GM23338 (cell line): ENCODE measurements at regions not wholly inside any gene's neighbourhood (a gene's known extent, or its start where the extent isn't known, plus 50 kb on each side); places are given as distances from the start of the nearest gene placed in this dataset.
A peak's percentile ranks its signal among the peaks of the same experiment; 100 is the strongest.

Experiments
- ATAC-seq: fragments of 200-7000 bp; cut with Tn5 transposase; 3 replicates; pipeline ENCODE4 v1.9.1; 2020
- DNase-seq: peaks from one replicate; pipeline ENCODE4 v3.0.0-alpha.2; 2015; ENCODE audit warnings: low spot score
- H2AFZ ChIP-seq: fragments of 200-600 bp; sonication (generic); 2 replicates; pipeline ENCODE4 v1.8.0; 2016; ENCODE audit warnings: antibody characterized with exemption, mild to moderate bottlenecking, moderate library complexity
- H3F3A ChIP-seq: fragments of 200-600 bp; sonication (generic); replicated peaks from 2 replicates; pipeline ENCODE4 v1.8.0; 2017; ENCODE audit warnings: antibody characterized with exemption, mixed run types, low read depth
- H3K27ac ChIP-seq: fragments of 200-600 bp; sonication (generic); 2 replicates; pipeline ENCODE4 v1.6.1; 2016; ENCODE audit warnings: low read depth
- H3K27me3 ChIP-seq: fragments of 200-600 bp; sonication (generic); 2 replicates; pipeline ENCODE4 v1.8.0; 2016; ENCODE audit warnings: mild to moderate bottlenecking, mixed run types, moderate library complexity; ENCODE audit not compliant: insufficient read depth
- H3K36me3 ChIP-seq: fragments of 200-600 bp; sonication (generic); 2 replicates; pipeline ENCODE4 v1.8.0; 2016; ENCODE audit warnings: mild to moderate bottlenecking; ENCODE audit not compliant: insufficient read depth
- H3K4me1 ChIP-seq: fragments of 200-600 bp; sonication (generic); 2 replicates; pipeline ENCODE4 v1.8.0; 2016; ENCODE audit warnings: mild to moderate bottlenecking, moderate library complexity; ENCODE audit not compliant: insufficient read depth
- H3K4me2 ChIP-seq: fragments of 200-600 bp; sonication (generic); 2 replicates; pipeline ENCODE4 v1.7.1; 2017; ENCODE audit warnings: mixed run types
- H3K4me3 ChIP-seq: fragments of 200-600 bp; sonication (generic); 2 replicates; pipeline ENCODE4 v1.6.1; 2016; ENCODE audit warnings: mixed run types
- H3K79me2 ChIP-seq: fragments of 200-600 bp; sonication (generic); replicated peaks from 2 replicates; pipeline ENCODE4 v1.8.0; 2017; ENCODE audit warnings: mild to moderate bottlenecking; ENCODE audit not compliant: insufficient read depth
- H3K9me2 ChIP-seq: fragments of 200-600 bp; sonication (generic); 2 replicates; pipeline ENCODE4 v1.8.0; 2017; ENCODE audit not compliant: insufficient read depth
- H4K20me1 ChIP-seq: fragments of 200-600 bp; sonication (generic); replicated peaks from 2 replicates; pipeline ENCODE4 v1.8.0; 2017; ENCODE audit warnings: mild to moderate bottlenecking; ENCODE audit not compliant: insufficient read depth
- H3K27ac Mint-ChIP-seq: 2 replicates; pipeline ENCODE4 v1.8.0; 2020; ENCODE audit warnings: inconsistent platforms, mild to moderate bottlenecking, moderate library complexity, mixed read lengths
- H3K27me3 Mint-ChIP-seq: 3 replicates; pipeline ENCODE4 v1.8.0; 2022; ENCODE audit warnings: low read depth, mild to moderate bottlenecking, moderate library complexity, mixed read lengths, inconsistent platforms; ENCODE audit not compliant: insufficient read depth, poor library complexity
- H3K36me3 Mint-ChIP-seq: 3 replicates; pipeline ENCODE4 v1.8.0; 2021; ENCODE audit warnings: low read depth, mild to moderate bottlenecking, inconsistent platforms, moderate library complexity, mixed read lengths
- H3K4me1 Mint-ChIP-seq: 3 replicates; pipeline ENCODE4 v1.8.0; 2020; ENCODE audit warnings: mild to moderate bottlenecking, inconsistent platforms, mixed read lengths
- H3K4me3 Mint-ChIP-seq: 3 replicates; pipeline ENCODE4 v1.8.0; 2021; ENCODE audit warnings: moderate library complexity, mild to moderate bottlenecking, inconsistent platforms, mixed read lengths
- H3K9me3 Mint-ChIP-seq: 3 replicates; pipeline ENCODE4 v1.8.0; 2020; ENCODE audit warnings: moderate library complexity, mild to moderate bottlenecking, inconsistent platforms, mixed read lengths
- CREB1 ChIP-seq: fragments of 250-450 bp; sonication (Bioruptor Pico); IDR thresholded peaks from 2 replicates; pipeline ENCODE4 v1.5.0; 2020; ENCODE audit warnings: low read depth, mild to moderate bottlenecking, moderate library complexity
- EZH2phosphoT487 ChIP-seq: fragments of 200-600 bp; sonication (generic); IDR thresholded peaks from one replicate; pipeline ENCODE4 v1.8.1; 2018; ENCODE audit warnings: antibody characterized with exemption; ENCODE audit not compliant: unreplicated experiment
- NANOG ChIP-seq: IDR thresholded peaks from 2 replicates; pipeline ENCODE4 v1.6.1; 2016; ENCODE audit warnings: antibody characterized with exemption, borderline replicate concordance
- POLR2AphosphoS5 ChIP-seq: IDR thresholded peaks from 2 replicates; pipeline ENCODE4 v1.6.1; 2016; ENCODE audit warnings: antibody characterized with exemption, low read depth
- REST ChIP-seq: IDR thresholded peaks from one replicate; pipeline ENCODE4 v1.6.1; 2018; ENCODE audit warnings: antibody characterized with exemption; ENCODE audit not compliant: unreplicated experiment
- STAT1 ChIP-seq: IDR thresholded peaks from one replicate; pipeline ENCODE4 v1.6.1; 2016; ENCODE audit warnings: antibody characterized with exemption; ENCODE audit not compliant: unreplicated experiment
- ZNF114 ChIP-seq: fragments of 250-450 bp; sonication (Bioruptor Pico); IDR thresholded peaks from 2 replicates; pipeline ENCODE4 v1.5.0; 2020; ENCODE audit warnings: mild to moderate bottlenecking, moderate library complexity
- TF ChIP-seq, protein P1 (sequence below): IDR thresholded peaks from 2 replicates; pipeline ENCODE4 v1.6.1; 2016; ENCODE audit warnings: antibody characterized with exemption
- TF ChIP-seq, protein P2 (sequence below): fragments of 250-450 bp; sonication (Bioruptor Pico); IDR thresholded peaks from 2 replicates; pipeline ENCODE4 v1.5.0; 2020; ENCODE audit warnings: mild to moderate bottlenecking, moderate library complexity

GRCh38 chr20:53809217-53809616 is 215.6 kb upstream of the ZNF217 start:
- Histone ChIP-seq H3K27ac (no peak overlapping the region), H3K9me2 (no peaks in the 10 kb centered on the region), H3K79me2 (no peaks in the 10 kb centered on the region), H2AFZ (peak overlapping the region; percentile 92), H3K4me2 (peak overlapping the region; percentile 61; the same call in 1 of the 2 replicates), H3K36me3 (no peaks in the 10 kb centered on the region), H3F3A (no peaks in the 10 kb centered on the region), H4K20me1 (no peaks in the 10 kb centered on the region), H3K27me3 (no peaks in the 10 kb centered on the region), H3K4me3 (no peak overlapping the region), H3K4me1 (peaks cover 13% of the 10 kb centered on the region)
- H3K36me3 Mint-ChIP-seq = no peaks in the 10 kb centered on the region
- DNase-seq (no peak), ATAC-seq (peak; percentile 52; the same call in 2 of the 3 replicates)
- H3K4me3 Mint-ChIP-seq = no peak overlapping the region
- TF ChIP-seq CREB1 (no peak), ZNF114 (CRISPR knock-in tag) (no peak), POLR2AphosphoS5 (no peak), REST (no peak), STAT1 (no peak)
- TF ChIP-seq, protein P1, sequence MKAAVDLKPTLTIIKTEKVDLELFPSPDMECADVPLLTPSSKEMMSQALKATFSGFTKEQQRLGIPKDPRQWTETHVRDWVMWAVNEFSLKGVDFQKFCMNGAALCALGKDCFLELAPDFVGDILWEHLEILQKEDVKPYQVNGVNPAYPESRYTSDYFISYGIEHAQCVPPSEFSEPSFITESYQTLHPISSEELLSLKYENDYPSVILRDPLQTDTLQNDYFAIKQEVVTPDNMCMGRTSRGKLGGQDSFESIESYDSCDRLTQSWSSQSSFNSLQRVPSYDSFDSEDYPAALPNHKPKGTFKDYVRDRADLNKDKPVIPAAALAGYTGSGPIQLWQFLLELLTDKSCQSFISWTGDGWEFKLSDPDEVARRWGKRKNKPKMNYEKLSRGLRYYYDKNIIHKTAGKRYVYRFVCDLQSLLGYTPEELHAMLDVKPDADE = no peak
- 0 out of 2 replicates have a peak overlapping the region, but pooled peaks have one; percentile 23 for H3K27ac Mint-ChIP-seq
- peaks cover 22% of the 10 kb centered on the region for H3K4me1 Mint-ChIP-seq
- H3K27me3 Mint-ChIP-seq = peaks cover 3% of the 10 kb centered on the region
- no peaks in the 10 kb centered on the region for H3K9me3 Mint-ChIP-seq

DNA sequence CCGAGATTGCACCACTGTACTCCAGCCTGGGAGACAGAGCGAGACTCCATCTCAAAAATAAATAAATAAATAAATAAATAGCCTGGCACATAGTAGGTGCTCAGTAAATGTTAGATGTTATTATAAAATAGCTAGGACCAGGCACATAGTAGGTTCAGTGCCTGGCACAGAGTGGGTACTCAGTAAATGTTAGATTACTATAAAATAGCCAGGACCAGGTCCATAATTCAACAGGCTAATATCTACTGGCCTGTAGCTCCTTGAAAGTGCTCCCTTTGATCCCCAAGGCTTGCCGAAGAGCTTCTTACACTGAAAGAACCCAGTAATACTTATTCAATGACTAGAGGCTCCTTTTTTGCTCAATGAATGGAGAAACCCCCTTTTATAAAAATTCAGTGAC is 215.1 kb upstream of the ZNF217 start:
- Histone ChIP-seq H3K27ac (no peak overlapping the region), H3K4me3 (no peak overlapping the region), H3K36me3 (no peaks in the 10 kb centered on the region), H3F3A (no peaks in the 10 kb centered on the region), H3K4me1 (peaks cover 13% of the 10 kb centered on the region), H2AFZ (peak overlapping the region; percentile 92), H3K79me2 (no peaks in the 10 kb centered on the region), H4K20me1 (no peaks in the 10 kb centered on the region), H3K9me2 (no peaks in the 10 kb centered on the region), H3K4me2 (peak overlapping the region; percentile 61; the same call in 1 of the 2 replicates), H3K27me3 (no peaks in the 10 kb centered on the region)
- Mint-ChIP-seq H3K36me3 (no peaks in the 10 kb centered on the region), H3K27ac (no peak overlapping the region), H3K4me3 (no peak overlapping the region), H3K27me3 (peaks cover 3% of the 10 kb centered on the region), H3K9me3 (no peaks in the 10 kb centered on the region), H3K4me1 (peaks cover 22% of the 10 kb centered on the region)
- ATAC-seq (no peak), DNase-seq (no peak)
- TF ChIP-seq EZH2phosphoT487 = no peak
- no peak for TF ChIP-seq STAT1
- TF ChIP-seq, protein P1 = no peak
- no peak for TF ChIP-seq ZNF114 (CRISPR knock-in tag)
- TF ChIP-seq CREB1 = no peak
- TF ChIP-seq, protein P2, sequence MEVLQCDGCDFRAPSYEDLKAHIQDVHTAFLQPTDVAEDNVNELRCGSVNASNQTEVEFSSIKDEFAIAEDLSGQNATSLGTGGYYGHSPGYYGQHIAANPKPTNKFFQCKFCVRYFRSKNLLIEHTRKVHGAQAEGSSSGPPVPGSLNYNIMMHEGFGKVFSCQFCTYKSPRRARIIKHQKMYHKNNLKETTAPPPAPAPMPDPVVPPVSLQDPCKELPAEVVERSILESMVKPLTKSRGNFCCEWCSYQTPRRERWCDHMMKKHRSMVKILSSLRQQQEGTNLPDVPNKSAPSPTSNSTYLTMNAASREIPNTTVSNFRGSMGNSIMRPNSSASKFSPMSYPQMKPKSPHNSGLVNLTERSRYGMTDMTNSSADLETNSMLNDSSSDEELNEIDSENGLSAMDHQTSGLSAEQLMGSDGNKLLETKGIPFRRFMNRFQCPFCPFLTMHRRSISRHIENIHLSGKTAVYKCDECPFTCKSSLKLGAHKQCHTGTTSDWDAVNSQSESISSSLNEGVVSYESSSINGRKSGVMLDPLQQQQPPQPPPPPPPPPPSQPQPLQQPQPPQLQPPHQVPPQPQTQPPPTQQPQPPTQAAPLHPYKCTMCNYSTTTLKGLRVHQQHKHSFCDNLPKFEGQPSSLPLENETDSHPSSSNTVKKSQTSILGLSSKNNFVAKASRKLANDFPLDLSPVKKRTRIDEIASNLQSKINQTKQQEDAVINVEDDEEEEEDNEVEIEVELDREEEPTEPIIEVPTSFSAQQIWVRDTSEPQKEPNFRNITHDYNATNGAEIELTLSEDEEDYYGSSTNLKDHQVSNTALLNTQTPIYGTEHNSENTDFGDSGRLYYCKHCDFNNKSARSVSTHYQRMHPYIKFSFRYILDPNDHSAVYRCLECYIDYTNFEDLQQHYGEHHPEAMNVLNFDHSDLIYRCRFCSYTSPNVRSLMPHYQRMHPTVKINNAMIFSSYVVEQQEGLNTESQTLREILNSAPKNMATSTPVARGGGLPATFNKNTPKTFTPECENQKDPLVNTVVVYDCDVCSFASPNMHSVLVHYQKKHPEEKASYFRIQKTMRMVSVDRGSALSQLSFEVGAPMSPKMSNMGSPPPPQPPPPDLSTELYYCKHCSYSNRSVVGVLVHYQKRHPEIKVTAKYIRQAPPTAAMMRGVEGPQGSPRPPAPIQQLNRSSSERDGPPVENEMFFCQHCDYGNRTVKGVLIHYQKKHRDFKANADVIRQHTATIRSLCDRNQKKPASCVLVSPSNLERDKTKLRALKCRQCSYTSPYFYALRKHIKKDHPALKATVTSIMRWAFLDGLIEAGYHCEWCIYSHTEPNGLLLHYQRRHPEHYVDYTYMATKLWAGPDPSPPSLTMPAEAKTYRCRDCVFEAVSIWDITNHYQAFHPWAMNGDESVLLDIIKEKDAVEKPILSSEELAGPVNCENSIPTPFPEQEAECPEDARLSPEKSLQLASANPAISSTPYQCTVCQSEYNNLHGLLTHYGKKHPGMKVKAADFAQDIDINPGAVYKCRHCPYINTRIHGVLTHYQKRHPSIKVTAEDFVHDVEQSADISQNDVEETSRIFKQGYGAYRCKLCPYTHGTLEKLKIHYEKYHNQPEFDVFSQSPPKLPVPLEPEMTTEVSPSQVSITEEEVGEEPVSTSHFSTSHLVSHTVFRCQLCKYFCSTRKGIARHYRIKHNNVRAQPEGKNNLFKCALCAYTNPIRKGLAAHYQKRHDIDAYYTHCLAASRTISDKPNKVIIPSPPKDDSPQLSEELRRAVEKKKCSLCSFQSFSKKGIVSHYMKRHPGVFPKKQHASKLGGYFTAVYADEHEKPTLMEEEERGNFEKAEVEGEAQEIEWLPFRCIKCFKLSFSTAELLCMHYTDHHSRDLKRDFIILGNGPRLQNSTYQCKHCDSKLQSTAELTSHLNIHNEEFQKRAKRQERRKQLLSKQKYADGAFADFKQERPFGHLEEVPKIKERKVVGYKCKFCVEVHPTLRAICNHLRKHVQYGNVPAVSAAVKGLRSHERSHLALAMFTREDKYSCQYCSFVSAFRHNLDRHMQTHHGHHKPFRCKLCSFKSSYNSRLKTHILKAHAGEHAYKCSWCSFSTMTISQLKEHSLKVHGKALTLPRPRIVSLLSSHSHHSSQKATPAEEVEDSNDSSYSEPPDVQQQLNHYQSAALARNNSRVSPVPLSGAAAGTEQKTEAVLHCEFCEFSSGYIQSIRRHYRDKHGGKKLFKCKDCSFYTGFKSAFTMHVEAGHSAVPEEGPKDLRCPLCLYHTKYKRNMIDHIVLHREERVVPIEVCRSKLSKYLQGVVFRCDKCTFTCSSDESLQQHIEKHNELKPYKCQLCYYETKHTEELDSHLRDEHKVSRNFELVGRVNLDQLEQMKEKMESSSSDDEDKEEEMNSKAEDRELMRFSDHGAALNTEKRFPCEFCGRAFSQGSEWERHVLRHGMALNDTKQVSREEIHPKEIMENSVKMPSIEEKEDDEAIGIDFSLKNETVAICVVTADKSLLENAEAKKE (CRISPR knock-in tag) = no peak
- TF ChIP-seq NANOG = no peak
